Thoracic aorta (tissue), 2 donors: ENCODE measurements at regions not wholly inside any gene's neighbourhood (a gene's known extent, or its start where the extent isn't known, plus 50 kb on each side); places are given as distances from the start of the nearest gene placed in this dataset.

Experiments
- ATAC-seq: fragments of 150-250 bp; one replicate; pipeline ENCODE4 v1.8.0; 2017; ENCODE audit warnings: low read depth; ENCODE audit not compliant: insufficient number of reproducible peaks, low FRiP score
- DNase-seq: peaks from one replicate; pipeline ENCODE4 v3.0.0-alpha.2; 2020; ENCODE audit warnings: low spot score
- H3K27ac ChIP-seq, 2 donors: fragments of 200-600 bp; sonication (generic); 1 replicate in 1 of 2; 2 replicates in 1 of 2; pipeline ENCODE4 v1.5.1; 2016; ENCODE audit warnings: mild to moderate bottlenecking in 2 of 2, moderate library complexity in 2 of 2
- H3K27me3 ChIP-seq: fragments of 200-600 bp; sonication (generic); replicated peaks from 2 replicates; pipeline ENCODE4 v1.6.0; 2016; ENCODE audit warnings: mild to moderate bottlenecking; ENCODE audit not compliant: insufficient read depth
- H3K36me3 ChIP-seq: fragments of 200-600 bp; sonication (generic); one replicate; pipeline ENCODE4 v1.5.1; 2016
- H3K4me1 ChIP-seq, 2 donors: fragments of 200-600 bp; sonication (generic); 1 replicate in 1 of 2; 2 replicates in 1 of 2; pipeline versions ENCODE4 v1.5.1 to v1.6.0; 2016; ENCODE audit warnings: low read depth in 2 of 2, mild to moderate bottlenecking in 1 of 2; ENCODE audit not compliant: control insufficient read depth in 1 of 2
- H3K4me3 ChIP-seq: fragments of 200-600 bp; sonication (generic); 2 replicates; pipeline ENCODE4 v1.5.1; 2016; ENCODE audit warnings: mild to moderate bottlenecking
- H3K9me3 ChIP-seq: fragments of 200-600 bp; sonication (generic); 2 replicates; pipeline ENCODE4 v1.5.1; 2016
- TF ChIP-seq, protein P1 (sequence below): fragments of 200-600 bp; sonication (generic); IDR thresholded peaks from one replicate; pipeline ENCODE4 v1.5.1; 2019; ENCODE audit warnings: antibody characterized with exemption

DNA sequence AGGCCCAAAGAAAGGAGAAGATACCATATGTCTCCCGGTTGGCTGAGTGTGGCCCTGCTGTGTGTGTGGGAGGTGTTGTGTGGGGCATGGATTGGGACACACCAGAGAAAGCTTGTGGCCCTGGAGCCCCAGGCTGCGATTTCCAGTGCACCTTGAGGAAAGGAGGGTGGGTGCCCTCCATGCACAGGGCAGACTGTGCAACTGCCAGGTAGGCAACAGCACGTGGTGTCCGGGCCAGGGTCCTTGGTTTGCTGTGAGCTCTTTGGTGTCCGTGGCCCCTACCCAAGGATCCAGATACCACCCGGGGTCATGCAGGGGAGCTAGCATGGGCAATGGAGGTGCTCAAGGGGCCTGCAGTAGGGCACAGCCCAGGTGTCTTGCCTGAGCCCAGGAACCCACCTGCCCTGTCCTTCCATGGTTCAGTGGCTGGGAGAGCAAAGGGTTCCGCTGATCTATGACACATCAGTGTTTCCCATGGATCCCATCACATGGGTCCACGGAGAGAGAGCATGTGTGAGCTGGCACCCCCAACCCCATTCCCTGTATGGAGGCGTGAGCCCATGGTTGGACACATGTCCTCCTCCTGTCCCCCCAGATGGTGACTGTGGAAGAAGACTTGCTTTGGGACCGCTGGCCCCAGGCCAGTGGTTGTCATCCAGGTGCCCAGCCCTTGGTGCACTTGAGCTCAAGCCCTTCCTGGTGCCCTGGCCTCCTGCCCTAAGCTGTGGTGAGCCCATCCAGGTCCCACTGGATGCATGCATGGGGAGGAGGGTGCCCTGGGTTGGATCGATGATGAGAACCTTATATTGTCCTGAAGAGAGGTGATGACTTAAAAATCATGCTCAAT lies 223.4 kb downstream of the SNRPN start:
- peaks cover 14% of the 10 kb centered on the region for H3K9me3 ChIP-seq
- TF ChIP-seq, protein P1, sequence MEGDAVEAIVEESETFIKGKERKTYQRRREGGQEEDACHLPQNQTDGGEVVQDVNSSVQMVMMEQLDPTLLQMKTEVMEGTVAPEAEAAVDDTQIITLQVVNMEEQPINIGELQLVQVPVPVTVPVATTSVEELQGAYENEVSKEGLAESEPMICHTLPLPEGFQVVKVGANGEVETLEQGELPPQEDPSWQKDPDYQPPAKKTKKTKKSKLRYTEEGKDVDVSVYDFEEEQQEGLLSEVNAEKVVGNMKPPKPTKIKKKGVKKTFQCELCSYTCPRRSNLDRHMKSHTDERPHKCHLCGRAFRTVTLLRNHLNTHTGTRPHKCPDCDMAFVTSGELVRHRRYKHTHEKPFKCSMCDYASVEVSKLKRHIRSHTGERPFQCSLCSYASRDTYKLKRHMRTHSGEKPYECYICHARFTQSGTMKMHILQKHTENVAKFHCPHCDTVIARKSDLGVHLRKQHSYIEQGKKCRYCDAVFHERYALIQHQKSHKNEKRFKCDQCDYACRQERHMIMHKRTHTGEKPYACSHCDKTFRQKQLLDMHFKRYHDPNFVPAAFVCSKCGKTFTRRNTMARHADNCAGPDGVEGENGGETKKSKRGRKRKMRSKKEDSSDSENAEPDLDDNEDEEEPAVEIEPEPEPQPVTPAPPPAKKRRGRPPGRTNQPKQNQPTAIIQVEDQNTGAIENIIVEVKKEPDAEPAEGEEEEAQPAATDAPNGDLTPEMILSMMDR = no peak
- H3K4me1 ChIP-seq = no peaks in the 10 kb centered on the region
- H3K27me3 ChIP-seq = no peaks in the 10 kb centered on the region
- DNase-seq (no peak), ATAC-seq (no peak)
- H3K27ac ChIP-seq = no peak overlapping the region
- H3K4me3 ChIP-seq = no peak overlapping the region
- no peaks in the 10 kb centered on the region for H3K36me3 ChIP-seq

DNA sequence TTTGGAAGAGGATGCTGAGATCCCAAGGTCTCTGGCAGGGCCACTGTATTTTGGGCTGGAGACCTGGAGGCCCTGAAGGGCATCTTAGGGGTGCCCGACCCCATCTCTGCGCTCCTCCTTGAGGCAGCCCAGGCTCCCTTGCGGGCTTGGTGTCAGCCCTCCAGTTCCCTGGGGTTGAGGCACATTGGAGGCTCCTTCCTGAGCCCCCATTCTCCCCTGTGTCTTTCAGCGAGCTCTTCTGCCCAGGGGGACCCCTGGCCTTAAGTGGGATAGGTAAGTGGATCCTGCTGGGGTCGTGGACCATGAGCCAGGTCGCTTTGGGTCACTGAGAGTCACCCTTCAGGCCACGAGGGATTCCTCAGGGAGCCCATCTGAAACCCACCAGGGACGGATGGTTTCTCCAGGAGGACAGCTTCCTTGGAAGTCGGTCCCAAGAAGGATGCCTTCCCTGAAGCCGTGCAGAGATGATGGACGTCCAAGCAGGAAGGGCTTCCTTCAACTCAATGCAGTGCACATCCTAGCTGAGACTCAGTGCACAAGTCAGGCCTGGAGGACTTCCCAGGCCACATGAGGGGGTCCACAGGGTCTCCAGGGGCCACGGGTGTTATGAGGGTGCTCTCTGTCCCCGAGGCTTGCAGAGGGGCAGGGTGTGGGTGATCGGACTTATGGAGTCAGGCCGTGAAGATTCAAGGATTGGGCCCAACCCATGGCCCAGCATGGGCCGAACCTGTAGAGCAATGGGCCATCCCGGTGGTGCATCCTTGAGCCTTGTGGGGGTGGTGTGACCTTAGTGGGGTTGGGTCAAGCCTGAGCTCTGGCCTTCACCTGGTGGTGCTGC lies 224.3 kb downstream of the SNRPN start:
- DNase-seq (no peak), ATAC-seq (no peak)
- no peaks in the 10 kb centered on the region for H3K36me3 ChIP-seq
- H3K27me3 ChIP-seq = no peaks in the 10 kb centered on the region
- TF ChIP-seq, protein P1 = no peak
- no peaks in the 10 kb centered on the region for H3K4me1 ChIP-seq
- peaks cover 6% of the 10 kb centered on the region for H3K9me3 ChIP-seq
- H3K27ac ChIP-seq = no peak overlapping the region
- no peak overlapping the region for H3K4me3 ChIP-seq

DNA sequence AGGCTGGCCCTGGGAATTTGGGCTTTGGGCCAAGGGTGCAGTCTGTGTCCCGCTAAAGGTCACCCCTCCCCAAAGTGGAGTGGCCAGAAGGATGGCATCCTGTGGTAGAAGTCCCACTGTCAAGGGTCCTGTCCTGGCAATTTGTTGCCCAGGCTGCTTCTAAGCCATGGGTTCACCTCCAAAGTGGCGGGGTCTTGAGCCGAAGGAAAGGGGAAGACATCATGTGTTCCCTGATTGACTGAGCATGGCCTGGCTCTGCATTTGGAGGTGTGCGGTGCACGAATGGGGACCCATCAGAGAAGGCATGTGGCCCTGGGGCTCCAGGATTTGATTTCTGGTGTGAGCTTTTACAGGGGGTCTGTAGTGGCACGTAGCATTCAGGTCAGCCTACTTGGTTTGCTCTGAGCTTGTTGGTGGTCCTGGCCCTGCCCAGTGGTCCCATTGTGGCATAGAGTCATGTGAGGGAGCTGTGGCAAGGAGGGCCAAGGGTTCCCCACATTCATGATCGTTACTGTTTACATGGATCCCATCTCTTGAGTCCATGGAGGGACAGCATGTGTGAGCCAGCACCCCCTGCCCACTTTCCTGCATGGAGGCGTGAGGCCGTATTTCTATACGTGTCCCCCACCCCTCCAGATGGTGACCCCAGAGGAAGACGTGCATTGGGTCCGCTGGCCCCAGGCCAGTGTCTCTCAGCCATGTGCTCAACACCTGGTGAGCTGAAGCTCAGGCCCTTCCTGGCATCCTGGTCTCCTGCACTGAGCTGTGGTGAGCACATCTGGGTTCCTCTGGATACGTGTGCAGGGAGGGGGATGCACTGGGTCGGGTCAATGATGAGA lies 225.1 kb downstream of the SNRPN start:
- H3K27me3 ChIP-seq = no peaks in the 10 kb centered on the region
- DNase-seq (no peak), ATAC-seq (no peak)
- no peaks in the 10 kb centered on the region for H3K36me3 ChIP-seq
- no peaks in the 10 kb centered on the region for H3K4me1 ChIP-seq
- no peaks in the 10 kb centered on the region for H3K9me3 ChIP-seq
- no peak overlapping the region for H3K27ac ChIP-seq
- TF ChIP-seq, protein P1 = no peak
- H3K4me3 ChIP-seq = no peak overlapping the region

DNA sequence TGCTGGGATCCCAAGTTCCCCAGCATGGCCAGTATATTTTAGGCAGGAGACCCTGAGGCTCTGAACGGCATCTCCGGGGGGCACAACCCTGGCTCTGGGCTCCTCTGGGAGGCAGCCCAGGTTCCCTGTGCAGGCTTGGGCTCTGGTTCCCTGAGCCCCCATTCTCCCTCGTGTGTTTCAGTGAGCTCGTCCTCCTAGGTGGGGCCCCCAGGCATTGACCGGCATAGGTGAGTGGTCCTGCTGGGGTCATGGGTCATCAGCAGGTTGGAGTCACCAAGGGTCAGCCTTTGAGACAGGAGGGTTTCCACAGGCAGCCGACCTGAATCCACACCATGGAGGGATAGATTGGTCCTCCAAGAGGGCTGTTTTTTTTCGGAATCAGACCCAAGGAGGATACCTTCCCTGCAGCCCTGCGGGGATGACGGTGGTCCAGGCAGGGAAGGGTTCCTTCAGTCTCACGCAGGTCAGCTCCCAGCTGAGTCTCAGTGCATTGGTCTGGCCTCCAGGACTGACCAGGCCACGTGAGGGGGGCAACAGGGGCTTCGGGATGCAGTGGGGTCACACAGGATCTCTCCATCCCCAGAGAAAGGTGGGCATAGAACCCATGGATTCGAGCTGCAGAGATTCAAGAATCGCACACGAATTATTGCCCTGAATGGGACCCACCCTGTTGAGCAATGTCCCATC lies 226.0 kb downstream of the SNRPN start:
- Histone ChIP-seq H3K4me3 (no peak overlapping the region), H3K4me1 (no peaks in the 10 kb centered on the region), H3K9me3 (no peaks in the 10 kb centered on the region), H3K36me3 (no peaks in the 10 kb centered on the region), H3K27ac (no peak overlapping the region), H3K27me3 (no peaks in the 10 kb centered on the region)
- ATAC-seq (no peak), DNase-seq (no peak)
- TF ChIP-seq, protein P1 = no peak
